ENCODE measurements at regions not wholly inside any gene's neighbourhood (a gene's known extent, or its start where the extent isn't known, plus 50 kb on each side); places are given as distances from the start of the nearest gene placed in this dataset.
"Not testable (repeated sequence)": the region's sequence is repeated elsewhere in the genome, so short reads cannot be mapped to it uniquely, and the experiment has no call there.

DNA sequence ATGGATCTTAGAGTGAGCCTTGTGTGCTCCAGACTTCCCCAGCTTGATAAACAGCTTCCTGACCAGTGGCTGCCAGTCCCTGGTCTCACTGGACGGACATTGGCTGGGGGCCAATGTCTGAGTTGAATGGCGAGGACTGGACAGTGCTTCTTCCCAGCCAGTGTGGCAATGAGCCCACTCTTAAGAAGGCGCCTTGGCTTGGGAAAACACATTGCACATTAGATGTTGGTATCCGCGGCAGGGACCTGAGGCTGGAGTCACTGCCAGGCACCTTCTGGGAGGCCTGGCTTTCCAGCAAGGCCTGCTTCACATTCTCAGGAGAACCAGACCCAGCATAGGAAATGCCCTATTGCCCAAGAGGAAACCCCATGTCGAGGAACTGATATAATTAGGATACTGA lies 273.5 kb upstream of the PLGLB1 start:
- H3K36me3 ChIP-seq (ENCODE audit: control insufficient read depth in 1 of 2, insufficient read depth in 2 of 2, low read length in 2 of 2); ATAC-seq; BruUV-seq (replicated peaks); H3K9ac ChIP-seq (ENCODE audit: low read length); H3K79me2 ChIP-seq (ENCODE audit: insufficient read depth, low read length); H3K9me3 ChIP-seq (ENCODE audit: control insufficient read depth in 1 of 2, insufficient read depth in 1 of 2, low read depth in 1 of 2, low read length in 2 of 2); CTCF ChIA-PET; H3K4me2 ChIP-seq (ENCODE audit: low read length); POLR2A ChIA-PET; H3K27me3 ChIP-seq (ENCODE audit: insufficient read depth, low read length); H4K20me1 ChIP-seq (ENCODE audit: insufficient read depth); DNase-seq (ENCODE audit: low read depth, low spot score); H3K9me2 ChIP-seq (ENCODE audit: insufficient read depth); H3K4me3 ChIP-seq (replicated peaks in 1 of 2; ENCODE audit: low read depth in 1 of 2, low read length in 2 of 2); H3K27ac ChIP-seq (ENCODE audit: low read depth, low read length); RAD21 ChIA-PET (ENCODE audit: low non-redundant PET in 1 of 2, low total read pairs in 2 of 2, uncharacterized antibody in 2 of 2, unreplicated experiment in 2 of 2); intact Hi-C loops (cut with micrococcal nuclease); H2AFZ ChIP-seq (ENCODE audit: low read depth, low read length, poor library complexity, severe bottlenecking); H3K4me1 ChIP-seq (ENCODE audit: control insufficient read depth in 1 of 2, insufficient read depth in 2 of 2, low read length in 2 of 2): not testable (repeated sequence)

DNA sequence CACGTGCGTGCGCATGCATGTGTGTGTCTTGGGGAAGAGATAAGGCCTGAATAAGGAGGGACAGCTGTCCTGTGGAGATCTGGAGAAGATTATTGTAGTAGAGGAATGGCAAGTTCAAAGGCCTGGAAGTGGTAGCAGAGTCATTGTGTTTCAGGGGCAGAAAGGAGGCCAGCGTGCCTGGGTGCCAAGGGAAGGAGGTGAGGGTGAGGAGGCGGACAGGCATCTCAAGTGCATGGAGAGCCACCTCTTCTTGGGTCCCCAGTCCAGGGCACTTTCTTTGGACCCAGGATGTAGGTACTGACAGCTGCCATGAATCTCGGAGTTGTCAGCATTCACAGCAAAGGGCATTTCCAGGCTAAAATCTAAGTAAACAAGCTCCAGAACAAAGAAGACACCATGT lies 279.7 kb upstream of the PLGLB1 start:
- H4K20me1 ChIP-seq (ENCODE audit: insufficient read depth); DNase-seq (ENCODE audit: low read depth, low spot score); H3K27me3 ChIP-seq (ENCODE audit: insufficient read depth, low read length); RAD21 ChIA-PET (ENCODE audit: low non-redundant PET in 1 of 2, low total read pairs in 2 of 2, uncharacterized antibody in 2 of 2, unreplicated experiment in 2 of 2); H3K79me2 ChIP-seq (ENCODE audit: insufficient read depth, low read length); H3K9ac ChIP-seq (ENCODE audit: low read length); H3K36me3 ChIP-seq (ENCODE audit: control insufficient read depth in 1 of 2, insufficient read depth in 2 of 2, low read length in 2 of 2); BruUV-seq (replicated peaks); H3K4me1 ChIP-seq (ENCODE audit: control insufficient read depth in 1 of 2, insufficient read depth in 2 of 2, low read length in 2 of 2); POLR2A ChIA-PET; H2AFZ ChIP-seq (ENCODE audit: low read depth, low read length, poor library complexity, severe bottlenecking); H3K9me2 ChIP-seq (ENCODE audit: insufficient read depth); H3K4me3 ChIP-seq (replicated peaks in 1 of 2; ENCODE audit: low read depth in 1 of 2, low read length in 2 of 2); ATAC-seq; H3K4me2 ChIP-seq (ENCODE audit: low read length); H3K9me3 ChIP-seq (ENCODE audit: control insufficient read depth in 1 of 2, insufficient read depth in 1 of 2, low read depth in 1 of 2, low read length in 2 of 2); CTCF ChIA-PET; intact Hi-C loops (cut with micrococcal nuclease); H3K27ac ChIP-seq (ENCODE audit: low read depth, low read length): not testable (repeated sequence)

DNA sequence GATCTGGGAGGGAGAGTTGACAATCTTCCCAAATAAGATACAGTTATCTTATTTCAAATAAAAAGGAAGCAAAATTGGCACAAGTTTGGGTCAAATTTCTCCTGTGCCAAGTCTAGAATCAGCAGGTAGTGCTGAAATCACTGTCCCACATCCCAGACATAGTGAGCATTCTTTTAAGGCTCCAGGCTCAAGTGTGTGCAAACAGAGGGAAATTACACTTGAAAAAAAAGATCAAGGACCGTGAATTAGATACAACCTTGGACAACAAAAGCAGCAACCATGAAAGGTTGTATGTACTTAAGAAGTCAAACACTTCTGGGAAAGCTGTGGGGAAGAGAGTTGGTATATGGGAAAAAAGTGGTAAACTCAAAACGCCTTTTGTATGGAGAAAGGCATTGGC lies 280.2 kb upstream of the PLGLB1 start:
- DNase-seq (ENCODE audit: low read depth, low spot score); BruUV-seq (replicated peaks); H3K9me2 ChIP-seq (ENCODE audit: insufficient read depth); H3K9me3 ChIP-seq (ENCODE audit: control insufficient read depth in 1 of 2, insufficient read depth in 1 of 2, low read depth in 1 of 2, low read length in 2 of 2); H3K4me1 ChIP-seq (ENCODE audit: control insufficient read depth in 1 of 2, insufficient read depth in 2 of 2, low read length in 2 of 2); H3K27me3 ChIP-seq (ENCODE audit: insufficient read depth, low read length); H3K36me3 ChIP-seq (ENCODE audit: control insufficient read depth in 1 of 2, insufficient read depth in 2 of 2, low read length in 2 of 2); H3K4me3 ChIP-seq (replicated peaks in 1 of 2; ENCODE audit: low read depth in 1 of 2, low read length in 2 of 2); H3K27ac ChIP-seq (ENCODE audit: low read depth, low read length); intact Hi-C loops (cut with micrococcal nuclease); POLR2A ChIA-PET; H2AFZ ChIP-seq (ENCODE audit: low read depth, low read length, poor library complexity, severe bottlenecking); CTCF ChIA-PET; ATAC-seq; RAD21 ChIA-PET (ENCODE audit: low non-redundant PET in 1 of 2, low total read pairs in 2 of 2, uncharacterized antibody in 2 of 2, unreplicated experiment in 2 of 2); H3K9ac ChIP-seq (ENCODE audit: low read length); H4K20me1 ChIP-seq (ENCODE audit: insufficient read depth); H3K4me2 ChIP-seq (ENCODE audit: low read length); H3K79me2 ChIP-seq (ENCODE audit: insufficient read depth, low read length): not testable (repeated sequence)

DNA sequence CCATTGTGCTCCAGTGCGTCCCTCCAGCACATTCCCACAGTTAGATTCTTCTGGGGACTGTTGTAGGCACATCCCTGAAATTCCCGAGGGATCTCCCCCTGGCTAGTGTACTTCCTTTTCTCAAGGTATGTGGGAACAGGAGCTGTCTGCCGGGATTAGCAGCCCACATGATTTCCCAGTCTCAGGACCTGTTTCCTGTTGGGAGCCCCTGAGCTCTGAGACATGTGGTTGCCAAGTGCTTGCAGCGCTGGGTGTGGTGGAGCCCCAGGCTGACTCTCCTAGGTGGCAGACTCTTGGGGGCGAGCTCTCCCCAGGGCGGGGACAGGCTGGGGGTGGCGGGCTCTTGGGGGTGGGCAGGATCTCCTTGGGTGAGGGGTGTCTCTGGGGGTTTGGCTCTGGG lies 287.0 kb upstream of the PLGLB1 start:
- POLR2A ChIA-PET; H3K79me2 ChIP-seq (ENCODE audit: insufficient read depth, low read length): not testable (repeated sequence)

DNA sequence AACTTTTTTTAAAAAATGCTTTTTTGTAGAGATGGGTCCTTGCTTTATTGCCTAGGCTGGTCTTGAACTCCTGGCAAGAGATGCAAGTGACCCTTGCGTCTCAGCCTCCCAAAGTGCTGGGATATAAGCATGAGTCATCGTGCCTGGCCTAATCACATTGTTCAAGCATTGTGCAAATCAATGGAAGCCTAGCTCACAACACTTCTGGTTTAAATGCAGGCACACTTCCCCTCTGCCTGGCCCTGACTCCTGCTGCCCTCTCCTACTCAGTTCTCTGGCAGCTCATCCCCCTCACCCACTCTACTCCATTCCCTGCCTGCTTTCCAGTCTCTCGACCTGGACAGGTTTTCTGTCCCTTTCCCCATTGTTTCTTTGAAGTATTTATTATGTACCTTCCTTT lies 288.1 kb upstream of the PLGLB1 start:
- H3K27ac ChIP-seq (ENCODE audit: low read depth, low read length); H3K4me1 ChIP-seq (ENCODE audit: control insufficient read depth in 1 of 2, insufficient read depth in 2 of 2, low read length in 2 of 2); H3K4me2 ChIP-seq (ENCODE audit: low read length); H3K36me3 ChIP-seq (ENCODE audit: control insufficient read depth in 1 of 2, insufficient read depth in 2 of 2, low read length in 2 of 2); H3K9me2 ChIP-seq (ENCODE audit: insufficient read depth); CTCF ChIA-PET; H3K9ac ChIP-seq (ENCODE audit: low read length); BruUV-seq (replicated peaks); H2AFZ ChIP-seq (ENCODE audit: low read depth, low read length, poor library complexity, severe bottlenecking); H3K27me3 ChIP-seq (ENCODE audit: insufficient read depth, low read length); H4K20me1 ChIP-seq (ENCODE audit: insufficient read depth); RAD21 ChIA-PET (ENCODE audit: low non-redundant PET in 1 of 2, low total read pairs in 2 of 2, uncharacterized antibody in 2 of 2, unreplicated experiment in 2 of 2); H3K4me3 ChIP-seq (replicated peaks in 1 of 2; ENCODE audit: low read depth in 1 of 2, low read length in 2 of 2); DNase-seq (ENCODE audit: low read depth, low spot score); H3K79me2 ChIP-seq (ENCODE audit: insufficient read depth, low read length); intact Hi-C loops (cut with micrococcal nuclease); POLR2A ChIA-PET; H3K9me3 ChIP-seq (ENCODE audit: control insufficient read depth in 1 of 2, insufficient read depth in 1 of 2, low read depth in 1 of 2, low read length in 2 of 2): not testable (repeated sequence)
- peak; percentile 47 for ATAC-seq

More for the DNA sequence above, 287.0 kb upstream of the PLGLB1 start:
- H3K9me2 ChIP-seq (ENCODE audit: insufficient read depth); H3K4me1 ChIP-seq (ENCODE audit: control insufficient read depth in 1 of 2, insufficient read depth in 2 of 2, low read length in 2 of 2); H3K4me2 ChIP-seq (ENCODE audit: low read length); H3K27ac ChIP-seq (ENCODE audit: low read depth, low read length); CTCF ChIA-PET; H3K9me3 ChIP-seq (ENCODE audit: control insufficient read depth in 1 of 2, insufficient read depth in 1 of 2, low read depth in 1 of 2, low read length in 2 of 2); H3K4me3 ChIP-seq (replicated peaks in 1 of 2; ENCODE audit: low read depth in 1 of 2, low read length in 2 of 2); intact Hi-C loops (cut with micrococcal nuclease); H3K27me3 ChIP-seq (ENCODE audit: insufficient read depth, low read length); H4K20me1 ChIP-seq (ENCODE audit: insufficient read depth); H3K36me3 ChIP-seq (ENCODE audit: control insufficient read depth in 1 of 2, insufficient read depth in 2 of 2, low read length in 2 of 2); H2AFZ ChIP-seq (ENCODE audit: low read depth, low read length, poor library complexity, severe bottlenecking); DNase-seq (ENCODE audit: low read depth, low spot score); H3K9ac ChIP-seq (ENCODE audit: low read length); RAD21 ChIA-PET (ENCODE audit: low non-redundant PET in 1 of 2, low total read pairs in 2 of 2, uncharacterized antibody in 2 of 2, unreplicated experiment in 2 of 2); ATAC-seq; BruUV-seq (replicated peaks): not testable (repeated sequence)
